ENCODE measurements at regions not wholly inside any gene's neighbourhood (a gene's known extent, or its start where the extent isn't known, plus 50 kb on each side); places are given as distances from the start of the nearest gene placed in this dataset.

DNA sequence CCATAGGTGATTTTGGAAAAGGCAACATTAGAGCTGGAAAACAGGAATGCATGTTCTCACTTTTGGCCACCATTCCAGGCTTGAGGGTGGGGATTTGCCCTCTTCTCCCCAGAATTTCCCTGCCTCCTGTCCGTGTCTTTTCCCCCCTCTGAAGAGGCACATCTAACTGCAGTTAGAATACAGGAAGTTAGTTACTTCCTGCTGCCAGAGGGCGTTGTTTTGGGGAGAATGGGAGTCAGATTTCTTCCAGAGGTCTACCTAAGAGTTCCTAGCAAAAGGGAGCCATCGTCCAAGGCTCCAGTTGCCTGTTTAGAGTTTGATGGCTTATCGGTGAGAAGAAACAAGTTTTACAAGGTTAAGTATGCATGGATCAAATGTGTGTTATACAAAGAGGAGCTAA is 112.8 kb upstream of the IGF1 start:
- intact Hi-C loops (cut with micrococcal nuclease; ENCODE audit: unreplicated experiment) = no loop called here
- no TSS peak for BruUV-seq (replicated peaks)
- TF ChIP-seq POLR2AphosphoS5 (IDR thresholded peaks at IDR 0.05; ENCODE audit: low read depth, low read length) (no peak), TCF7L2 (IDR thresholded peaks at IDR 0.05; ENCODE audit: low read depth, low read length) (no peak), SIN3A (IDR thresholded peaks at IDR 0.05; ENCODE audit: borderline replicate concordance, insufficient read depth, low read depth, low read length) (no peak)
- TF ChIP-seq, protein P1, sequence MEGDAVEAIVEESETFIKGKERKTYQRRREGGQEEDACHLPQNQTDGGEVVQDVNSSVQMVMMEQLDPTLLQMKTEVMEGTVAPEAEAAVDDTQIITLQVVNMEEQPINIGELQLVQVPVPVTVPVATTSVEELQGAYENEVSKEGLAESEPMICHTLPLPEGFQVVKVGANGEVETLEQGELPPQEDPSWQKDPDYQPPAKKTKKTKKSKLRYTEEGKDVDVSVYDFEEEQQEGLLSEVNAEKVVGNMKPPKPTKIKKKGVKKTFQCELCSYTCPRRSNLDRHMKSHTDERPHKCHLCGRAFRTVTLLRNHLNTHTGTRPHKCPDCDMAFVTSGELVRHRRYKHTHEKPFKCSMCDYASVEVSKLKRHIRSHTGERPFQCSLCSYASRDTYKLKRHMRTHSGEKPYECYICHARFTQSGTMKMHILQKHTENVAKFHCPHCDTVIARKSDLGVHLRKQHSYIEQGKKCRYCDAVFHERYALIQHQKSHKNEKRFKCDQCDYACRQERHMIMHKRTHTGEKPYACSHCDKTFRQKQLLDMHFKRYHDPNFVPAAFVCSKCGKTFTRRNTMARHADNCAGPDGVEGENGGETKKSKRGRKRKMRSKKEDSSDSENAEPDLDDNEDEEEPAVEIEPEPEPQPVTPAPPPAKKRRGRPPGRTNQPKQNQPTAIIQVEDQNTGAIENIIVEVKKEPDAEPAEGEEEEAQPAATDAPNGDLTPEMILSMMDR (IDR thresholded peaks at IDR 0.05) = no peak
- TF ChIP-seq, protein P2, sequence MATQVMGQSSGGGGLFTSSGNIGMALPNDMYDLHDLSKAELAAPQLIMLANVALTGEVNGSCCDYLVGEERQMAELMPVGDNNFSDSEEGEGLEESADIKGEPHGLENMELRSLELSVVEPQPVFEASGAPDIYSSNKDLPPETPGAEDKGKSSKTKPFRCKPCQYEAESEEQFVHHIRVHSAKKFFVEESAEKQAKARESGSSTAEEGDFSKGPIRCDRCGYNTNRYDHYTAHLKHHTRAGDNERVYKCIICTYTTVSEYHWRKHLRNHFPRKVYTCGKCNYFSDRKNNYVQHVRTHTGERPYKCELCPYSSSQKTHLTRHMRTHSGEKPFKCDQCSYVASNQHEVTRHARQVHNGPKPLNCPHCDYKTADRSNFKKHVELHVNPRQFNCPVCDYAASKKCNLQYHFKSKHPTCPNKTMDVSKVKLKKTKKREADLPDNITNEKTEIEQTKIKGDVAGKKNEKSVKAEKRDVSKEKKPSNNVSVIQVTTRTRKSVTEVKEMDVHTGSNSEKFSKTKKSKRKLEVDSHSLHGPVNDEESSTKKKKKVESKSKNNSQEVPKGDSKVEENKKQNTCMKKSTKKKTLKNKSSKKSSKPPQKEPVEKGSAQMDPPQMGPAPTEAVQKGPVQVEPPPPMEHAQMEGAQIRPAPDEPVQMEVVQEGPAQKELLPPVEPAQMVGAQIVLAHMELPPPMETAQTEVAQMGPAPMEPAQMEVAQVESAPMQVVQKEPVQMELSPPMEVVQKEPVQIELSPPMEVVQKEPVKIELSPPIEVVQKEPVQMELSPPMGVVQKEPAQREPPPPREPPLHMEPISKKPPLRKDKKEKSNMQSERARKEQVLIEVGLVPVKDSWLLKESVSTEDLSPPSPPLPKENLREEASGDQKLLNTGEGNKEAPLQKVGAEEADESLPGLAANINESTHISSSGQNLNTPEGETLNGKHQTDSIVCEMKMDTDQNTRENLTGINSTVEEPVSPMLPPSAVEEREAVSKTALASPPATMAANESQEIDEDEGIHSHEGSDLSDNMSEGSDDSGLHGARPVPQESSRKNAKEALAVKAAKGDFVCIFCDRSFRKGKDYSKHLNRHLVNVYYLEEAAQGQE (IDR thresholded peaks at IDR 0.05; ENCODE audit: insufficient read depth in 1 of 2, low read depth in 2 of 2, low read length in 1 of 2) = no peak
- Histone ChIP-seq H3K4me1 (ENCODE audit: control insufficient read depth, insufficient read depth, low read length) (no peaks in the 10 kb centered on the region), H3K4me3 (ENCODE audit: low read depth in 2 of 2, low read length in 2 of 2) (no peak overlapping the region), H3K27ac (ENCODE audit: low read length) (no peak overlapping the region), H3K36me3 (ENCODE audit: control insufficient read depth, insufficient read depth, low read length) (no peaks in the 10 kb centered on the region), H3K27me3 (ENCODE audit: control insufficient read depth, insufficient read depth, low read length) (no peaks in the 10 kb centered on the region), H3K9me3 (ENCODE audit: control insufficient read depth, insufficient read depth, low read depth, low read length) (no peaks in the 10 kb centered on the region)
- ATAC-seq (no peak), DNase-seq (ENCODE audit: low read depth, low spot score) (no peak)
- POLR2A ChIA-PET = no interaction called here
- in situ Hi-C loops (cut with HindIII; ENCODE audit: low pct_unique_long_range_greater_than_20kb, low sequenced_read_pairs) = no loop called here
- CTCF ChIA-PET = no interaction called here

DNA sequence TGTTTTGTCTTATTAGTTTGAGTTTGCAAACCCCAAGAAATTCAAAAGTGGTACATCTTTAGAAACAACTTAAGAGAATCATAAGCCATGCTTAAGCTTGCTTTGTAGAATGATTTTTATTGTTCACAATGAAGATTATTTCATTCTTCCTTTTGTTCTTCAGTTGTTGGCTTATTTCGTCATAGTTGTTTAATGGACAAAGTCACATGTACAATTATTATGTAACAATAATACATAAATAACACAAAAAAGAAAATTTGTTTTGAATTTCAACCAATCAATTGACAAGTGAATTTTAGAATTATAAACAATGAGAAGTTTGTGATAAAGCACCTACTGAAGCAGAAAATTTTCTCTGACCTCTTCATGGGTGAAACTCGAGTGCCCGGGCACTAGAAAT is 111.8 kb upstream of the IGF1 start:
- Histone ChIP-seq H3K4me1 (ENCODE audit: control insufficient read depth, insufficient read depth, low read length) (no peaks in the 10 kb centered on the region), H3K9me3 (ENCODE audit: control insufficient read depth, insufficient read depth, low read depth, low read length) (no peaks in the 10 kb centered on the region), H3K36me3 (ENCODE audit: control insufficient read depth, insufficient read depth, low read length) (no peaks in the 10 kb centered on the region), H3K27me3 (ENCODE audit: control insufficient read depth, insufficient read depth, low read length) (no peaks in the 10 kb centered on the region), H3K4me3 (ENCODE audit: low read depth in 2 of 2, low read length in 2 of 2) (no peak overlapping the region), H3K27ac (ENCODE audit: low read length) (no peak overlapping the region)
- TF ChIP-seq, protein P1 (IDR thresholded peaks at IDR 0.05) = no peak
- TF ChIP-seq SIN3A (IDR thresholded peaks at IDR 0.05; ENCODE audit: borderline replicate concordance, insufficient read depth, low read depth, low read length) (no peak), TCF7L2 (IDR thresholded peaks at IDR 0.05; ENCODE audit: low read depth, low read length) (no peak), POLR2AphosphoS5 (IDR thresholded peaks at IDR 0.05; ENCODE audit: low read depth, low read length) (no peak)
- TF ChIP-seq, protein P2 (IDR thresholded peaks at IDR 0.05; ENCODE audit: insufficient read depth in 1 of 2, low read depth in 2 of 2, low read length in 1 of 2) = no peak
- BruUV-seq (replicated peaks) = no TSS peak
- in situ Hi-C loops (cut with HindIII; ENCODE audit: low pct_unique_long_range_greater_than_20kb, low sequenced_read_pairs) (no loop called here), intact Hi-C loops (cut with micrococcal nuclease; ENCODE audit: unreplicated experiment) (no loop called here)
- no peak for ATAC-seq
- POLR2A ChIA-PET = no interaction called here
- CTCF ChIA-PET = no interaction called here
- DNase-seq (ENCODE audit: low read depth, low spot score) = no peak
